ENCODE measurements at regions not wholly inside any gene's neighbourhood (a gene's known extent, or its start where the extent isn't known, plus 50 kb on each side); places are given as distances from the start of the nearest gene placed in this dataset.

- no peak for DNase-seq (ENCODE audit: low read depth in 2 of 2, low spot score in 1 of 2)
These were observed 117.4 kb upstream of the ID2 start for GRCh38 chr2:8564475-8564874.

- no peak for DNase-seq (ENCODE audit: low read depth in 2 of 2, low spot score in 1 of 2)
These were observed 116.3 kb upstream of the ID2 start for GRCh38 chr2:8565399-8566154.

GRCh38 chr2:8566155-8566670 lies 115.6 kb upstream of the ID2 start:
- DNase-seq (ENCODE audit: low read depth in 2 of 2, low spot score in 1 of 2): no peak

GRCh38 chr2:8566774-8567468 lies 114.9 kb upstream of the ID2 start:
- DNase-seq (ENCODE audit: low read depth in 2 of 2, low spot score in 1 of 2): no peak

- DNase-seq (ENCODE audit: low read depth in 2 of 2, low spot score in 1 of 2): no peak
These were observed 114.2 kb upstream of the ID2 start for GRCh38 chr2:8567469-8568260.

- no peak for DNase-seq (ENCODE audit: low read depth in 2 of 2, low spot score in 1 of 2)
These were observed 113.1 kb upstream of the ID2 start for GRCh38 chr2:8568543-8569302.

GRCh38 chr2:8569332-8569930 lies 112.4 kb upstream of the ID2 start:
- DNase-seq (ENCODE audit: low read depth in 2 of 2, low spot score in 1 of 2): no peak

- no peak for DNase-seq (ENCODE audit: low read depth in 2 of 2, low spot score in 1 of 2)
These were observed 111.2 kb upstream of the ID2 start for GRCh38 chr2:8570637-8571036.

GRCh38 chr2:8571301-8571791 lies 110.5 kb upstream of the ID2 start:
- no peak for DNase-seq (ENCODE audit: low read depth in 2 of 2, low spot score in 1 of 2)

GRCh38 chr2:8571792-8572499 lies 109.9 kb upstream of the ID2 start:
- DNase-seq (ENCODE audit: low read depth in 2 of 2, low spot score in 1 of 2): no peak

- DNase-seq (ENCODE audit: low read depth in 2 of 2, low spot score in 1 of 2): no peak
These were observed 109.1 kb upstream of the ID2 start for GRCh38 chr2:8572712-8573233.

GRCh38 chr2:8573234-8573941 lies 108.5 kb upstream of the ID2 start:
- DNase-seq (ENCODE audit: low read depth in 2 of 2, low spot score in 1 of 2): no peak

GRCh38 chr2:8573942-8574195 lies 108.0 kb upstream of the ID2 start:
- DNase-seq (ENCODE audit: low read depth in 2 of 2, low spot score in 1 of 2): no peak

- DNase-seq (ENCODE audit: low read depth in 2 of 2, low spot score in 1 of 2): no peak
These were observed 107.4 kb upstream of the ID2 start for GRCh38 chr2:8574196-8575037.

GRCh38 chr2:8575038-8575833 lies 106.6 kb upstream of the ID2 start:
- peak in 1 of 2 donors; percentile 40 for DNase-seq (ENCODE audit: low read depth in 2 of 2, low spot score in 1 of 2)

GRCh38 chr2:8575834-8576423 lies 105.9 kb upstream of the ID2 start:
- DNase-seq (ENCODE audit: low read depth in 2 of 2, low spot score in 1 of 2): no peak

GRCh38 chr2:8576525-8577167 lies 105.2 kb upstream of the ID2 start:
- DNase-seq (ENCODE audit: low read depth in 2 of 2, low spot score in 1 of 2): no peak

All from stimulated activated CD8-positive, alpha-beta memory T cell treated with anti-CD3 and anti-CD28 coated beads, Interleukin-4, amount 100 ng/mL, for 4 hours (primary cell).